ENCODE measurements at regions not wholly inside any gene's neighbourhood (a gene's known extent, or its start where the extent isn't known, plus 50 kb on each side); places are given as distances from the start of the nearest gene placed in this dataset.

DNA sequence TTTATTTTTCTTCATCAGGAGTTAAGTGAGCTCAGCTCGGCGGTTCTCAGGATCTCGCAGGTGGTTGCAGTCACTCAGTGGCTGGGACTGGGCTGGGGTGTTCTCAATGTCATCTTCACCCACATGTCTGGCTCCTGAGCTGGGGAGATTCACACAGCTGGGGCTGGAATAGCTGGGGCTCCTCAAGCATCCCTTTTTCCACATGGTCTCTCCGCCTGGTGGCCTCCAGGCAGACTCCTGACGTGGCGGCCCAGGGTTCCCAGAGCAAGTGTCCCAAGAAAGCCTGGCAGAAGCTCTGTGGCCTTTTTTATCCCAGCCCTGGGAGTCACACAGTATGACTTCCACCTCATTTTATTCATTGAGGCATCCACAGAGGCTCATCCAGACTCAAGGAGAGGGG, 84.1 kb upstream of the ANKRD34C start:
- DNase-seq (ENCODE audit: low read depth in 1 of 2, low spot score in 2 of 2): no peak
- no peak overlapping the region for H3K27ac ChIP-seq

DNA sequence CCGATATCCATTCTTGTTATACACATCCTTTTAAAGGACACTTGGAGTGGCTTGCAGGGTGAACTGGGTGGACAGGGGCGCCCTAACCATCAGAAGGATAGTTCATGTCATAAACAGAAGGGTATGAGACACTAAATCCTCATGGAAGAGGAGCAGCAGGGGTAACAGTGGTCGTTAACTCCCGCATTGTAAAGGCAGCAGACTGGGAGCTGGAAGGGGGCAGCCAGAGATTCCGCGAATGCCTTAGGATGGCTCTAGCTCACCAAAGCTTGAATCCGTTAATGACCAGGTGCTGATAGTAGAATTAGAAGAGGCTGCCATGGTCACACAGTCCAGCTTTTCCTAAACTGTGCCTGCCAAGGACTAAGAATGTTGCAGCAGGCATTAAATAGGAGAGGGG, 85.2 kb upstream of the ANKRD34C start:
- H3K9me3 ChIP-seq (replicated peaks): no peaks in the 10 kb centered on the region
- DNase-seq (ENCODE audit: low read depth in 1 of 2, low spot score in 2 of 2): no peak
- H3K4me3 ChIP-seq: no peak overlapping the region
- H3K27ac ChIP-seq: no peak overlapping the region
- no peaks in the 10 kb centered on the region for H3K36me3 ChIP-seq
- no peaks in the 10 kb centered on the region for H3K4me1 ChIP-seq (replicated peaks)
- H3K27me3 ChIP-seq (replicated peaks): peaks cover 16% of the 10 kb centered on the region

More for the DNA sequence above, 84.1 kb upstream of the ANKRD34C start:
- no peaks in the 10 kb centered on the region for H3K9me3 ChIP-seq (replicated peaks)
- H3K4me1 ChIP-seq (replicated peaks): no peaks in the 10 kb centered on the region
- no peaks in the 10 kb centered on the region for H3K36me3 ChIP-seq
- peaks cover 14% of the 10 kb centered on the region for H3K27me3 ChIP-seq (replicated peaks)
- H3K4me3 ChIP-seq: no peak overlapping the region

DNA sequence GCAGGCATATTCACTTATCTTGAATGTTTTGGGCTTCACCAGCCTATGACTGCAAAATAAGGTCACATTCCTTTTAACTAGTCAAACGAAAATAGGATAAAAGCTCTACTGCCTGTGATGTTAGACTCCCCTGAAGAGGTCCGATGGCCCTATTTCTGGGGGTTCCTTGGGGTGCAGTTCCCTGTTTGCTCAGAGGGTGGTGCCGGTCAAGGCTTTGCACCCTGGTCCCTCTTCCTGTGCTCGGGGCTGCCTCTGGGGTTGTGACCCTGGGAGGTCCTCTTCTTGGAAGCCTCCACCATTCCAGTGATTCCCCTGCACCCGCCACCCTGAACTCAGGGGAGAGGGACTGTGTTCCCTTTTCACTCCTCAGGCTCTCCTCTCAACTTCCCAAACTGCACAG, 86.7 kb upstream of the ANKRD34C start:
- H3K9me3 ChIP-seq (replicated peaks): no peaks in the 10 kb centered on the region
- no peak overlapping the region for H3K27ac ChIP-seq
- peaks cover 16% of the 10 kb centered on the region for H3K27me3 ChIP-seq (replicated peaks)
- no peak overlapping the region for H3K4me3 ChIP-seq
- no peaks in the 10 kb centered on the region for H3K4me1 ChIP-seq (replicated peaks)
- no peaks in the 10 kb centered on the region for H3K36me3 ChIP-seq
- no peak for DNase-seq (ENCODE audit: low read depth in 1 of 2, low spot score in 2 of 2)

GRCh38 chr15:79195239-79195638, 87.3 kb upstream of the ANKRD34C start:
- no peak overlapping the region for H3K27ac ChIP-seq
- no peaks in the 10 kb centered on the region for H3K9me3 ChIP-seq (replicated peaks)
- peaks cover 14% of the 10 kb centered on the region for H3K27me3 ChIP-seq (replicated peaks)
- no peak for DNase-seq (ENCODE audit: low read depth in 1 of 2, low spot score in 2 of 2)
- H3K4me3 ChIP-seq: no peak overlapping the region
- H3K4me1 ChIP-seq (replicated peaks): no peaks in the 10 kb centered on the region
- no peaks in the 10 kb centered on the region for H3K36me3 ChIP-seq

DNA sequence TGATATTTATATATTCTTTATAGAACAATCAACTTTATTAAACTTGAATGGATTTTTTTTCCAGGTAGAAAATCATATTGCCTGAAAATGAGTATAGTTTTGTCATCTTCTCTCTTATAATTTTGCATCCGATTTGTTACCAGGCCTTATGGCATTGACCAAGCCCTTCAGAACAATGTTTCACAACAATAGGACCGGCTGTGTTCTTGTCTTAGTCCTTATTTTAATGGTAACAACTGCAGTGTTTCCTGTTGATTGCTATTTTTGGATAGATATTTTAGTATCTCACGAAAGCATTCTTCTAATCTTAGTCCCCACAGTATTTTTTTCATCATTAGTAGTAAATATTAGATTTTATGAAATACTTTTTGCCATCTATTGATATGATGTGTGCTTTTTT, 88.1 kb upstream of the ANKRD34C start:
- Histone ChIP-seq H3K4me3 (no peak overlapping the region), H3K9me3 (replicated peaks) (no peaks in the 10 kb centered on the region), H3K27me3 (replicated peaks) (peaks cover 12% of the 10 kb centered on the region), H3K27ac (no peak overlapping the region), H3K4me1 (replicated peaks) (no peaks in the 10 kb centered on the region), H3K36me3 (no peaks in the 10 kb centered on the region)
- DNase-seq (ENCODE audit: low read depth in 1 of 2, low spot score in 2 of 2): no peak

DNA sequence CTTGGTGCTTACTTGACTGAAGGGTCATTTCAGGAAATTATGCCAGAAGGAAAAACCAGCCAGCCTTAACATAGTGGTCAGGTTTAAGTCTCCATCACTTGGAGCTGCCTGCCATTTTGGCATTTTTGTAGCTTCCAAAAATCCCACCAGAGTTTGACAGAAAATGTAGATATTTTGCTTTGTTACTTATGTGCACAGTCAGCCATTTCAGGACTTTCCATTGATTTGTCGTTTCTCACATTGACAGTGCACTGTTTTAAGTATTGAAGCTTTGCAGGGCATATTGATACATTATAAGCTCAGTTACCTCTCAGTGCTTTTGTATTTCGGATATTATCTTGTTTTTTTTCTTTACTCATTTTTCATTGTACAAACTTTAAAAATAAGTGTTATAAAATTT, 89.0 kb upstream of the ANKRD34C start:
- Histone ChIP-seq H3K36me3 (no peaks in the 10 kb centered on the region), H3K27ac (no peak overlapping the region), H3K4me3 (no peak overlapping the region), H3K4me1 (replicated peaks) (no peaks in the 10 kb centered on the region), H3K9me3 (replicated peaks) (no peaks in the 10 kb centered on the region), H3K27me3 (replicated peaks) (peaks cover 8% of the 10 kb centered on the region; the same call in 1 of the 2 replicates)
- no peak for DNase-seq (ENCODE audit: low read depth in 1 of 2, low spot score in 2 of 2)

DNA sequence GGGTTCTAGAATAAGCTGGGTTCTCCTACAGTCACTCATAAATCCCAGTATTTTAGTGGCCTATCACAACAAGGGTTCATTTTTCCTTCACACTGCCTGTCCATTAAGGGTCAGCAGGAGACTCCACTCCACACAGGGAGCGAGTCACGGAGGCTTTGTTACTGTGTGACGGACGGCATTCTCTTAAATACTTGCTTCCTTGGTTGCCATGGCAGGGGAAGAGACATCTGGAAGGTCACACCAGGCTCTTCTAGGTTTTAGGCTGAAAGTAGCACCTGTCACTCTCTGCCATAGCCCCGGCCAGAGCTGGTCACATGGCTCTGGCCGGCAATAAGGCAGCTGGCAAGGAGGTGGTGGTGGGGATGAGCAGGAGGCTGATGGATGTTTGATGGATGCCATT, 89.4 kb upstream of the ANKRD34C start:
- no peak overlapping the region for H3K27ac ChIP-seq
- H3K4me1 ChIP-seq (replicated peaks): no peaks in the 10 kb centered on the region
- no peak overlapping the region for H3K4me3 ChIP-seq
- DNase-seq (ENCODE audit: low read depth in 1 of 2, low spot score in 2 of 2): no peak
- H3K36me3 ChIP-seq: no peaks in the 10 kb centered on the region
- H3K27me3 ChIP-seq (replicated peaks): peaks cover 8% of the 10 kb centered on the region; the same call in 1 of the 2 replicates
- no peaks in the 10 kb centered on the region for H3K9me3 ChIP-seq (replicated peaks)

- H3K27ac ChIP-seq: no peak overlapping the region
- no peaks in the 10 kb centered on the region for H3K9me3 ChIP-seq (replicated peaks)
- H3K27me3 ChIP-seq (replicated peaks): peaks cover 8% of the 10 kb centered on the region; the same call in 1 of the 2 replicates
- H3K4me3 ChIP-seq: no peak overlapping the region
- no peak for DNase-seq (ENCODE audit: low read depth in 1 of 2, low spot score in 2 of 2)
- H3K36me3 ChIP-seq: no peaks in the 10 kb centered on the region
- no peaks in the 10 kb centered on the region for H3K4me1 ChIP-seq (replicated peaks)
Observed at GRCh38 chr15:79192462-79193036, 90.0 kb upstream of the ANKRD34C start.

DNA sequence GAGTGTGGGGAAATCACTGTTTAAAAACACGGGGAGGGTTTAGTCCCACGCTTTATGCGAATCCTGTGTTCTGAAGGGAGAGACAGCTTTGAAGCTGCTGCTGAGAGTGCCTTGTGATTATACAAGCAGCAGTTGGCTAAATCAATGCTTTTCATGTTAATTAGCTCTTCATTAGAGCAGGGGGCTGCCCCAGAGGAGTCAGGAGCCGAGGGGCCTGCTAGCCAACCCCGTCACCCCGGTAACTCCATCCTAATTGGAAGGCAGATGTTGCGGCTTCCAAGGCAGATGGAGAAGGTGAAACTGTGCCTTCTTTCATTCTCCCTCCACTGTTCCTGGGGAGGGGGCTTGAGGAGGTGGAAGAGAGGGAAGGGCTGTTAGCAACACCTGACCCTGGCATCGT, 92.4 kb upstream of the ANKRD34C start:
- H3K27me3 ChIP-seq (replicated peaks): peaks cover 8% of the 10 kb centered on the region; the same call in 1 of the 2 replicates
- no peaks in the 10 kb centered on the region for H3K36me3 ChIP-seq
- H3K4me3 ChIP-seq: no peak overlapping the region
- no peak overlapping the region for H3K27ac ChIP-seq
- no peaks in the 10 kb centered on the region for H3K9me3 ChIP-seq (replicated peaks)
- no peaks in the 10 kb centered on the region for H3K4me1 ChIP-seq (replicated peaks)
- no peak for DNase-seq (ENCODE audit: low read depth in 1 of 2, low spot score in 2 of 2)

DNA sequence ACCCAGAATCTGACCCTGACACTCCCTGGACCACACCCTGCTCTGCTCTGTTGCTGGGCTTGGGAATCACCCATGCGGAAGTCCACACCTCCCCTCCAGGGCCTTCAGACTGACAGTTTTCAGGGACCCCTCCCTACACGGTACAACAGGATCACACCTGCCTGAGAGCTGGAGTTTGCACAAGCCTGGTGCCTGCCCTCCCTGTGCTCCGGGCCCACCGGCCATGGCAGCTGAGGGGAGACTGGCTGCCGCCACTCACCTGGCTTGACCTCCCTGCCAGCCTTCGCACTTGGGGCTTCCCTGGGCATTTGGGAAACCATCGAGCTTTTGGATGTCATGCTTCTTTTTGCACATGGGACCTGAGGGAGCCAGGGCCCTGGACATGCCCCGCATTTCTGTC, 95.9 kb upstream of the ANKRD34C start:
- no peaks in the 10 kb centered on the region for H3K36me3 ChIP-seq
- DNase-seq (ENCODE audit: low read depth in 1 of 2, low spot score in 2 of 2): no peak
- no peaks in the 10 kb centered on the region for H3K4me1 ChIP-seq (replicated peaks)
- H3K27ac ChIP-seq: no peak overlapping the region
- no peak overlapping the region for H3K4me3 ChIP-seq
- no peaks in the 10 kb centered on the region for H3K27me3 ChIP-seq (replicated peaks)
- H3K9me3 ChIP-seq (replicated peaks): no peaks in the 10 kb centered on the region

DNA sequence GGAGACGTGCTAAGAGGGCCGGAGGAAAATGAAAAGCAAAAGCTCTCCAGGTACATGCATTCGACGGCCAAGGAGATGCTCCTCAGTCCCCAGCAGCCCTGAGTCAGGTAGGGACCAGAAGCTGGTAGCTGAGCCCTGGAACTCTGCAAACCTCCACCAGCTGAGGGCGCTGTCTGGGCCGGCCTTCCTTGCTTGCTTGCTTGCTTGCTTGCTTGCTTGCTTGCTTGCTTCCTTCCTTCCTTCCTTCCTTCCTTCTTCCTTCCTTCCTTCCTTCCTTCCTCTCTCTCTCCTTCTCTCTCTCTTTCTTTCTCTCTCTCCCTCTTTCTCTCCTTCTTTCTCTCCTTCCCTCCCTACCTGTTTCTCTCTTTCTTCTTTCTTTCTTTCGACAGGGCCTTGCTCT, 94.6 kb upstream of the RASGRF1 start:
- Histone ChIP-seq H3K36me3 (no peaks in the 10 kb centered on the region), H3K9me3 (replicated peaks) (no peaks in the 10 kb centered on the region), H3K4me3 (no peak overlapping the region), H3K4me1 (replicated peaks) (no peaks in the 10 kb centered on the region), H3K27ac (no peak overlapping the region), H3K27me3 (replicated peaks) (no peaks in the 10 kb centered on the region)
- no peak for DNase-seq (ENCODE audit: low read depth in 1 of 2, low spot score in 2 of 2)

- H3K36me3 ChIP-seq: no peaks in the 10 kb centered on the region
- no peaks in the 10 kb centered on the region for H3K4me1 ChIP-seq (replicated peaks)
- H3K9me3 ChIP-seq (replicated peaks): no peaks in the 10 kb centered on the region
- H3K4me3 ChIP-seq: no peak overlapping the region
- H3K27ac ChIP-seq: no peak overlapping the region
- no peaks in the 10 kb centered on the region for H3K27me3 ChIP-seq (replicated peaks)
- peak; percentile 53 to 65 for DNase-seq (ENCODE audit: low read depth in 1 of 2, low spot score in 2 of 2)
Observed at GRCh38 chr15:79184465-79184892, 93.9 kb upstream of the RASGRF1 start.

- DNase-seq (ENCODE audit: low read depth in 1 of 2, low spot score in 2 of 2): no peak
- no peaks in the 10 kb centered on the region for H3K36me3 ChIP-seq
- H3K4me1 ChIP-seq (replicated peaks): peaks cover 7% of the 10 kb centered on the region
- no peaks in the 10 kb centered on the region for H3K9me3 ChIP-seq (replicated peaks)
- H3K4me3 ChIP-seq: no peak overlapping the region
- H3K27me3 ChIP-seq (replicated peaks): no peaks in the 10 kb centered on the region
- no peak overlapping the region for H3K27ac ChIP-seq
Observed at GRCh38 chr15:79180318-79180717, 89.7 kb upstream of the RASGRF1 start.

- no peak for DNase-seq (ENCODE audit: low read depth in 1 of 2, low spot score in 2 of 2)
- Histone ChIP-seq H3K9me3 (replicated peaks) (no peaks in the 10 kb centered on the region), H3K27ac (no peak overlapping the region), H3K4me3 (no peak overlapping the region), H3K27me3 (replicated peaks) (no peaks in the 10 kb centered on the region), H3K4me1 (replicated peaks) (peaks cover 7% of the 10 kb centered on the region), H3K36me3 (no peaks in the 10 kb centered on the region)
Observed at GRCh38 chr15:79179597-79179996, 89.0 kb upstream of the RASGRF1 start.

GRCh38 chr15:79179108-79179561, 88.6 kb upstream of the RASGRF1 start:
- no peaks in the 10 kb centered on the region for H3K27me3 ChIP-seq (replicated peaks)

More at GRCh38 chr15:79179108-79179561, 88.6 kb upstream of the RASGRF1 start:
- Histone ChIP-seq H3K36me3 (no peaks in the 10 kb centered on the region), H3K4me1 (replicated peaks) (peaks cover 7% of the 10 kb centered on the region), H3K9me3 (replicated peaks) (no peaks in the 10 kb centered on the region), H3K4me3 (no peak overlapping the region), H3K27ac (no peak overlapping the region)
- DNase-seq (ENCODE audit: low read depth in 1 of 2, low spot score in 2 of 2): peak; percentile 30 to 73

Data from SJSA1 (cell line).